ENCODE measurements at regions not wholly inside any gene's neighbourhood (a gene's known extent, or its start where the extent isn't known, plus 50 kb on each side); places are given as distances from the start of the nearest gene placed in this dataset.

GRCh38 chr3:66672830-66673229 is 172.0 kb upstream of the LRIG1 start:
- no peaks in the 10 kb centered on the region for H3K27me3 ChIP-seq (ENCODE audit: control insufficient read depth in 2 of 2, insufficient read depth in 2 of 2, low read length in 2 of 2)
- H3K9me3 ChIP-seq (ENCODE audit: control insufficient read depth in 2 of 2, low read length in 2 of 2) = no peaks in the 10 kb centered on the region
- H3K36me3 ChIP-seq (ENCODE audit: control insufficient read depth in 2 of 2, insufficient read depth in 2 of 2, low read length in 2 of 2) = no peaks in the 10 kb centered on the region
- H3K27ac ChIP-seq (ENCODE audit: low read depth in 2 of 2, low read length in 2 of 2) = no peak overlapping the region
- H3K4me1 ChIP-seq (ENCODE audit: control insufficient read depth in 2 of 2, insufficient read depth in 2 of 2, low read length in 2 of 2) = no peaks in the 10 kb centered on the region
- no peak overlapping the region for H3K4me3 ChIP-seq (ENCODE audit: low read length in 2 of 2)
- H3K9ac ChIP-seq (ENCODE audit: low read depth in 1 of 2, low read length in 2 of 2) = no peak overlapping the region

- H3K27ac ChIP-seq (ENCODE audit: low read depth in 2 of 2, low read length in 2 of 2) = no peak overlapping the region
- H3K4me1 ChIP-seq (ENCODE audit: control insufficient read depth in 2 of 2, insufficient read depth in 2 of 2, low read length in 2 of 2) = no peaks in the 10 kb centered on the region
- no peaks in the 10 kb centered on the region for H3K9me3 ChIP-seq (ENCODE audit: control insufficient read depth in 2 of 2, low read length in 2 of 2)
Observed at GRCh38 chr3:66673293-66673692, 172.5 kb upstream of the LRIG1 start.

GRCh38 chr3:66675366-66675765 is 174.5 kb upstream of the LRIG1 start:
- Histone ChIP-seq H3K9me3 (ENCODE audit: control insufficient read depth in 2 of 2, low read length in 2 of 2) (no peaks in the 10 kb centered on the region), H3K4me3 (ENCODE audit: low read length in 2 of 2) (no peak overlapping the region), H3K27ac (ENCODE audit: low read depth in 2 of 2, low read length in 2 of 2) (no peak overlapping the region), H3K9ac (ENCODE audit: low read depth in 1 of 2, low read length in 2 of 2) (no peak overlapping the region), H3K36me3 (ENCODE audit: control insufficient read depth in 2 of 2, insufficient read depth in 2 of 2, low read length in 2 of 2) (no peaks in the 10 kb centered on the region), H3K27me3 (ENCODE audit: control insufficient read depth in 2 of 2, insufficient read depth in 2 of 2, low read length in 2 of 2) (no peaks in the 10 kb centered on the region), H3K4me1 (ENCODE audit: control insufficient read depth in 2 of 2, insufficient read depth in 2 of 2, low read length in 2 of 2) (no peaks in the 10 kb centered on the region)

More at GRCh38 chr3:66673293-66673692, 172.5 kb upstream of the LRIG1 start:
- no peak overlapping the region for H3K4me3 ChIP-seq (ENCODE audit: low read length in 2 of 2)
- no peaks in the 10 kb centered on the region for H3K27me3 ChIP-seq (ENCODE audit: control insufficient read depth in 2 of 2, insufficient read depth in 2 of 2, low read length in 2 of 2)
- H3K36me3 ChIP-seq (ENCODE audit: control insufficient read depth in 2 of 2, insufficient read depth in 2 of 2, low read length in 2 of 2) = no peaks in the 10 kb centered on the region
- H3K9ac ChIP-seq (ENCODE audit: low read depth in 1 of 2, low read length in 2 of 2) = no peak overlapping the region

- H3K4me3 ChIP-seq (ENCODE audit: low read length in 2 of 2) = no peak overlapping the region
- no peaks in the 10 kb centered on the region for H3K27me3 ChIP-seq (ENCODE audit: control insufficient read depth in 2 of 2, insufficient read depth in 2 of 2, low read length in 2 of 2)
- H3K36me3 ChIP-seq (ENCODE audit: control insufficient read depth in 2 of 2, insufficient read depth in 2 of 2, low read length in 2 of 2) = no peaks in the 10 kb centered on the region
- peaks cover 0 to 6% of the 10 kb centered on the region in 2 donors for H3K4me1 ChIP-seq (ENCODE audit: control insufficient read depth in 2 of 2, insufficient read depth in 2 of 2, low read length in 2 of 2)
- no peak overlapping the region for H3K27ac ChIP-seq (ENCODE audit: low read depth in 2 of 2, low read length in 2 of 2)
- no peaks in the 10 kb centered on the region for H3K9me3 ChIP-seq (ENCODE audit: control insufficient read depth in 2 of 2, low read length in 2 of 2)
- H3K9ac ChIP-seq (ENCODE audit: low read depth in 1 of 2, low read length in 2 of 2) = no peak overlapping the region
Observed at GRCh38 chr3:66692042-66692765, 191.4 kb upstream of the LRIG1 start.

- Histone ChIP-seq H3K36me3 (ENCODE audit: control insufficient read depth in 2 of 2, insufficient read depth in 2 of 2, low read length in 2 of 2) (no peaks in the 10 kb centered on the region), H3K27ac (ENCODE audit: low read depth in 2 of 2, low read length in 2 of 2) (no peak overlapping the region), H3K4me3 (ENCODE audit: low read length in 2 of 2) (no peak overlapping the region)
Observed at GRCh38 chr3:66692766-66693150, 191.9 kb upstream of the LRIG1 start.

GRCh38 chr3:66693461-66694031 is 192.7 kb upstream of the LRIG1 start:
- no peaks in the 10 kb centered on the region for H3K27me3 ChIP-seq (ENCODE audit: control insufficient read depth in 2 of 2, insufficient read depth in 2 of 2, low read length in 2 of 2)
- H3K4me1 ChIP-seq (ENCODE audit: control insufficient read depth in 2 of 2, insufficient read depth in 2 of 2, low read length in 2 of 2) = peaks cover 0 to 6% of the 10 kb centered on the region in 2 donors
- H3K9me3 ChIP-seq (ENCODE audit: control insufficient read depth in 2 of 2, low read length in 2 of 2) = no peaks in the 10 kb centered on the region
- H3K4me3 ChIP-seq (ENCODE audit: low read length in 2 of 2) = no peak overlapping the region
- no peaks in the 10 kb centered on the region for H3K36me3 ChIP-seq (ENCODE audit: control insufficient read depth in 2 of 2, insufficient read depth in 2 of 2, low read length in 2 of 2)
- H3K27ac ChIP-seq (ENCODE audit: low read depth in 2 of 2, low read length in 2 of 2) = no peak overlapping the region
- H3K9ac ChIP-seq (ENCODE audit: low read depth in 1 of 2, low read length in 2 of 2) = no peak overlapping the region

More at GRCh38 chr3:66692766-66693150, 191.9 kb upstream of the LRIG1 start:
- no peak overlapping the region for H3K9ac ChIP-seq (ENCODE audit: low read depth in 1 of 2, low read length in 2 of 2)
- no peaks in the 10 kb centered on the region for H3K9me3 ChIP-seq (ENCODE audit: control insufficient read depth in 2 of 2, low read length in 2 of 2)
- H3K27me3 ChIP-seq (ENCODE audit: control insufficient read depth in 2 of 2, insufficient read depth in 2 of 2, low read length in 2 of 2) = no peaks in the 10 kb centered on the region
- peaks cover 0 to 6% of the 10 kb centered on the region in 2 donors for H3K4me1 ChIP-seq (ENCODE audit: control insufficient read depth in 2 of 2, insufficient read depth in 2 of 2, low read length in 2 of 2)

- Histone ChIP-seq H3K27ac (ENCODE audit: low read depth in 2 of 2, low read length in 2 of 2) (no peak overlapping the region), H3K9ac (ENCODE audit: low read depth in 1 of 2, low read length in 2 of 2) (no peak overlapping the region), H3K27me3 (ENCODE audit: control insufficient read depth in 2 of 2, insufficient read depth in 2 of 2, low read length in 2 of 2) (no peaks in the 10 kb centered on the region), H3K36me3 (ENCODE audit: control insufficient read depth in 2 of 2, insufficient read depth in 2 of 2, low read length in 2 of 2) (no peaks in the 10 kb centered on the region), H3K4me1 (ENCODE audit: control insufficient read depth in 2 of 2, insufficient read depth in 2 of 2, low read length in 2 of 2) (no peaks in the 10 kb centered on the region), H3K4me3 (ENCODE audit: low read length in 2 of 2) (no peak overlapping the region), H3K9me3 (ENCODE audit: control insufficient read depth in 2 of 2, low read length in 2 of 2) (no peaks in the 10 kb centered on the region)
Observed at GRCh38 chr3:66702126-66702525, 201.3 kb upstream of the LRIG1 start.

GRCh38 chr3:66703501-66703900 is 202.7 kb upstream of the LRIG1 start:
- Histone ChIP-seq H3K27ac (ENCODE audit: low read depth in 2 of 2, low read length in 2 of 2) (no peak overlapping the region), H3K4me1 (ENCODE audit: control insufficient read depth in 2 of 2, insufficient read depth in 2 of 2, low read length in 2 of 2) (no peaks in the 10 kb centered on the region)

GRCh38 chr3:66705076-66705475 is 204.3 kb upstream of the LRIG1 start:
- no peaks in the 10 kb centered on the region for H3K36me3 ChIP-seq (ENCODE audit: control insufficient read depth in 2 of 2, insufficient read depth in 2 of 2, low read length in 2 of 2)
- H3K27ac ChIP-seq (ENCODE audit: low read depth in 2 of 2, low read length in 2 of 2) = no peak overlapping the region
- H3K9me3 ChIP-seq (ENCODE audit: control insufficient read depth in 2 of 2, low read length in 2 of 2) = no peaks in the 10 kb centered on the region
- H3K4me3 ChIP-seq (ENCODE audit: low read length in 2 of 2) = no peak overlapping the region
- H3K4me1 ChIP-seq (ENCODE audit: control insufficient read depth in 2 of 2, insufficient read depth in 2 of 2, low read length in 2 of 2) = no peaks in the 10 kb centered on the region
- no peaks in the 10 kb centered on the region for H3K27me3 ChIP-seq (ENCODE audit: control insufficient read depth in 2 of 2, insufficient read depth in 2 of 2, low read length in 2 of 2)
- H3K9ac ChIP-seq (ENCODE audit: low read depth in 1 of 2, low read length in 2 of 2) = no peak overlapping the region

More at GRCh38 chr3:66703501-66703900, 202.7 kb upstream of the LRIG1 start:
- Histone ChIP-seq H3K4me3 (ENCODE audit: low read length in 2 of 2) (no peak overlapping the region), H3K27me3 (ENCODE audit: control insufficient read depth in 2 of 2, insufficient read depth in 2 of 2, low read length in 2 of 2) (no peaks in the 10 kb centered on the region), H3K9ac (ENCODE audit: low read depth in 1 of 2, low read length in 2 of 2) (no peak overlapping the region), H3K36me3 (ENCODE audit: control insufficient read depth in 2 of 2, insufficient read depth in 2 of 2, low read length in 2 of 2) (no peaks in the 10 kb centered on the region), H3K9me3 (ENCODE audit: control insufficient read depth in 2 of 2, low read length in 2 of 2) (no peaks in the 10 kb centered on the region)

GRCh38 chr3:66706890-66707289 is 206.1 kb upstream of the LRIG1 start:
- H3K36me3 ChIP-seq (ENCODE audit: control insufficient read depth in 2 of 2, insufficient read depth in 2 of 2, low read length in 2 of 2) = no peaks in the 10 kb centered on the region
- no peak overlapping the region for H3K27ac ChIP-seq (ENCODE audit: low read depth in 2 of 2, low read length in 2 of 2)
- H3K27me3 ChIP-seq (ENCODE audit: control insufficient read depth in 2 of 2, insufficient read depth in 2 of 2, low read length in 2 of 2) = no peaks in the 10 kb centered on the region
- H3K9ac ChIP-seq (ENCODE audit: low read depth in 1 of 2, low read length in 2 of 2) = no peak overlapping the region
- no peaks in the 10 kb centered on the region for H3K9me3 ChIP-seq (ENCODE audit: control insufficient read depth in 2 of 2, low read length in 2 of 2)
- H3K4me3 ChIP-seq (ENCODE audit: low read length in 2 of 2) = no peak overlapping the region
- no peaks in the 10 kb centered on the region for H3K4me1 ChIP-seq (ENCODE audit: control insufficient read depth in 2 of 2, insufficient read depth in 2 of 2, low read length in 2 of 2)
